HG03378 (cell line): ENCODE measurements at regions not wholly inside any gene's neighbourhood (a gene's known extent, or its start where the extent isn't known, plus 50 kb on each side); places are given as distances from the start of the nearest gene placed in this dataset.

ENCODE experiments used
- ATAC-seq: cut with Tn5 transposase; IDR thresholded peaks from one replicate; pipeline ENCODE4 v1.9.1; 2021; ENCODE audit warnings: mild to moderate bottlenecking, moderate library complexity; ENCODE audit not compliant: unreplicated experiment

DNA sequence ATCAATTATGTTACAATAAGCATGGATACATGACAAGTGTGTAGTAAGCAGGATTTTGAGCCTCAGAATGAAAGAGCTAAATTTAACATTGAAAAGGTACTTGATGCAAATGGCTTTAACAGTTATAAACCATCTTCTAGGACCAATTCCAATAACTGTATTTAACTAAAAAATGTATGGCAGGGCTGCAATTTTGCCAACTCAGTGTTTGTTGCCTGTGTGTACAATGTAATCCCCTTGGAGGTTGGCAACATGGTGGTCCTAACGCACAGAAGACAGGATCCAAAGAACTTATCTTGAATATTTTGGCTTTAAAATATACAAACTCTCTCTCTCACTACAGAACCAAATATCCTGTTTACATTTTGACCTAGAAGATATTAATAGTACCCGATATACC lies 2314.1 kb downstream of the LRRC4C start:
- no peak for ATAC-seq

DNA sequence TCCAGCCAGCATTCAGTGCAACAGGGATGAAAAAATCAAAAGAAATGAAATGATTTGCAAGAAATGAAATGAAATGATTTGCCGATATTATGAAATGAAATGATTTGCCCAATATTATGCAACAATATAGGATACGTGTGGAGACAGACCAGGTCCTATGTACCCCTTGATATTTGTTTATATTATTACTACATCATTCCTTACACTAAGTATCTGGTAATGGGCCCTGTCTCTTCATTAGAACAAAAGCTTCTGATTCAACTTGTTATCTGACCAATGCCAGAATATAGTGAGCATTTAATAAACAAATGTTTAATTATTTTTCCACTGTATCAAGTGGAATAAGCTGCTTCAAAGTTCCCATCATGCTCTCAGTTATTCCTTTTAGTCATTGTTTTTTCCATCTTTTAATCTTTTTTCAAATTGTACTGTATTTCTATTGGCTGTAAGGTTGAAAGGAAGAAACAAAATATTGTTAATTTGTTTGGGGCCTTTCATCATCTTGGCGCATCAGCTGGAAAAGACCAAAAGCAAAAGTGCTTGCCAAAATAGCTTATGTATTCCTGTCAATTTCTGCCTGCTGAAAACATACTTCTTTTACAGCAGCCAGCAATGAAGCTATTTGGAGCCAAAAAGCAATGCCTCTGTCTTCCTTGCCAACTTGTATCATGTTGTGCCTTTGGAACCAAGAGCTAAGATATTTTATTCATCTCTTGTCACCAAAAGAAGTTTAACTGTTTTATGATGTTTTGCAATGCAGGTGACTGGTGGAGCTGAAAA lies 2314.9 kb downstream of the LRRC4C start:
- ATAC-seq = no peak

DNA sequence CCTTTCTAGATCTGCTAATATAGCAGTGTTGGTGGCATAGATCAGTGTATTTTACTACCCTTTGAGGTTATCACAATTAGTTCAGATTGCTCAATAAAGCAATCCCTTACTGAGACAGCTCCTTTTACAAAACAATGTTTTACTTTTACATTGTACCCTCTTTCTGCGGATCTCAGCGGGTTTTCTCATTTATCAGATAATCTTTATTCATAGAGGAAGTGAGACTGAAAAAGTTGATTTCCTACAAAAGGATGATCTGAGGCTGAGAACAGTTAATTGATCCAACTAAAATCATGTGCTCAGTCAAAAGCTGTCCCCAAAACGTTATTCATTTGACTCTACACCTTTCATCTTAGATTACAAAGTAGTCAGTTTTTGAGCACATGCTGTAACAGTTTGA lies 2319.9 kb downstream of the LRRC4C start:
- no peak for ATAC-seq

DNA sequence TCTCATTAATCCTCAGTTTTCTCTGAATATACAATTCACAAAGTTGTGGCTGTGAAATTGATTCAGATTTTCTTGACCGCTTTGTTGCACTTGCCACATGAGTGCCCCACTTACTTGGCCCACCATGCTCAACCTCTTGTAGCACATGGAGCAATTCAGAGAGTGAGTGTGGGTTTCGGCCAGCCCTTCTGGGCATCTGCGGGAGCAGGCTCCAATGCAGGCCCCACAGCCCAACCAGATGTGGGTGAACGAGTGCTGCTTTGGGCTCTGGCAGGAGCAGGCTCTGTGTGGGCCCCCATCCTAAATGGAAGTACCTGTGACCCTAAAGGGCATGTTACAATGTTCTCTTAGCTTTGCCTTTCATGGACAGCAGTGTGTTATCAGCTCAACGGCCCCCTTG lies 2338.6 kb downstream of the LRRC4C start:
- ATAC-seq = no peak

DNA sequence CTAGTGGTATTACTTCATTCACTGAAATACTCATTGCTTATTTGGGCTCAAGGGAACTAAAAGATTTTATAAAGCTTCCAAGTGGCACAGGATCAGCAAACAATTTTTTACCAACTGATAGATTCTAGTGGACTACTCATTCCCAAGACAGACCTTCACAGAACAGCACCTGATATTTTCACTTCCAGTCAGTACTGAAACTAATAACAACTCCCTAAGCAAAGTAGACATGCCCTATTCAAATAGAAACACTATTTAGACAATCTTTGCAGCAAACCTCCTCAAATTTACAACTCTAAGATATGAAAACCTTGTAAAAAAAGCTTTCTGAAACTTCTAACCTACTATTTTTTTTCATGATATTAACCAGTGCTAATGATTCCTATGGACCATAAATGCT lies 2345.8 kb downstream of the LRRC4C start:
- no peak for ATAC-seq

DNA sequence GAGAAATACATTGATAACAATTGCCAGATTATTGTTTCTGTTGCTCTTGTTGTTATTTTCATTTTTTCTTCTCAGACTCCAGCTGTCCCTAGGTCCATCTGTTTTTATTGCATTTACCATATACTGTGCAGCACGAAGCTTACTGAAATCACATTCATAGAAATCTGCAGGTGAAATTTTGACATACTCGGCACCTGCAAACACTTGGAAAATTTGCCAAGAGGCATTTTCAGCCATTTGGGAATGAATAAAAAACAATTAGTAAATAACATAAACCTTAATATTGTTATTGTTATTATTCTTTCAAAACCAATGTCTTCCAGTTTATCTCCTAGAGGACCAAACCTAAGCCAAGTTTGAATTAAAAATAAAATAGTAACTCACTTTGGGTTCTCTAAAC lies 2357.2 kb downstream of the LRRC4C start:
- no peak for ATAC-seq

DNA sequence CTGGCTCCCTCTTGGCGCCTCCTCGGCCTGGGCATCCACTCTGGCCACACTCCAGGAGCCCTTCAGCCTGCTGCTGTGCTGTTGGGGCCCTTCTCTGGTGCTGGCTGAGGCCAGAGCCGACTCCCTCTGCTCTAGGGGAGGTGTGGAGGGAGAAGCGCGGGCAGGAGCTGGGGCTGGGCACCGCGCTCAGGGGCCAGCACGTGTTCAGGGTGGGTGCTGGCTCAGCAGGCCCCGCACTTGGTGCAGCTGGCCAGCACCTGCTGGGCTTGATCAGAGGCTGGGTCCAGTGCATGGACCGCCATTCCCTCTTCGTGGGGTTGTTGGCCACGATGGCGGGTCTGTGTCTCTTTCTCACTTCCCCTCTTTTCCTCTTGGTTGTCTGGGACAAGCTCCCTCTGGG lies 2381.0 kb downstream of the LRRC4C start:
- ATAC-seq = no peak

DNA sequence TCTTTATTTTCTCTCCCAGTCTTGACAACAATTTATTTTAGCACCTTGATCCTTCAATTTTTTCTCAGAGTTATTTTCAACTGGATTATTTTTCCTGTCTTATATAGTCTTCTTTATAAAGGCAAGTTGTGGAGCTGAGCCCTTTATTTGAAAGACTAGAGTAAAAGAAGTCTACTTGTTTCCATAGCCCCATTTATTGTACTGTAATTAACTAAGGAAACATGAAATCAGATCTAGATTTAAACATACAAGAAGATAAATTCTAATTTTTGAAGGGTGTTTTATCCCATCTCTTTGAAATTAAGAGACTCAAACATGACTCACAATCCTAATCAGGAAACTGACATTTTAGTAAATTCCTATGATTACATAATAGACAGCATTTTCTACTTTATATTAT lies 2421.8 kb downstream of the LRRC4C start:
- no peak for ATAC-seq

DNA sequence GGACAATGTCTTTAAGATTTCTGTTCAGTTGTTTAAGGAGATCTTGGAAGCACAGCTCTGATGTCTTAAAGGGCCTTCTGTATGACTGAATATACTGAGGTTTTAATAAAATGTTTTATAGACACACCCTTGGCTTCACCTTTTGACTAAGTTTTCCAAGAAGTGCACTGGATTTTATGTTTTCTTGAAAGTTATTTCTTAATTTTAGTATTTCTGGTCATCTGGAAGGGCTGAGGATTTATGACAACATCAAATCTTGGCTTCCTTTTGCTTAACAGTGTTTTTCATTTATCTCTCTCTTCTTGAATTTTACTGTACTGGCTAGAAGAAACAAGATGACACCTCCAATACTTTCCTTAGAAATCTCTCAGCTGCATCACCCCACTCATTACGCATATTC lies 2423.4 kb downstream of the LRRC4C start:
- no peak for ATAC-seq

DNA sequence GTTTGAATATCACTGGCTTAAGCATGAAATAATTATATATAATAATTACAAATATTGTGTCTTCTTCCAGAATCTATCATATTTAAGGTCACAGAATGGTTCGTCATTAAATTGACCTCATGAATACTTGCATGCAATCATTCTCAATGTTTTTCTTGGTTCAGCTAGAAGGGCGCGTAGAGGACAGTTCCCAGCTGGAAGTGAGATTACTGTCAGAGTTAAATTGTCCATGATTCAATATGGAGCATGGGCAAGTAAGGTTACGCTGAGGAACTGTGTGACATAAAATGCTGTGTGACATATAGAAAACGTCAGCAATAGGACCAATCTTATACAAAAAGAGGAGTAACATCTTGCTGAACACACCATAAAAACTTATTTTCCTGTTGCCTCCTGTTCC lies 2423.5 kb upstream of the RAG2 start:
- no peak for ATAC-seq

DNA sequence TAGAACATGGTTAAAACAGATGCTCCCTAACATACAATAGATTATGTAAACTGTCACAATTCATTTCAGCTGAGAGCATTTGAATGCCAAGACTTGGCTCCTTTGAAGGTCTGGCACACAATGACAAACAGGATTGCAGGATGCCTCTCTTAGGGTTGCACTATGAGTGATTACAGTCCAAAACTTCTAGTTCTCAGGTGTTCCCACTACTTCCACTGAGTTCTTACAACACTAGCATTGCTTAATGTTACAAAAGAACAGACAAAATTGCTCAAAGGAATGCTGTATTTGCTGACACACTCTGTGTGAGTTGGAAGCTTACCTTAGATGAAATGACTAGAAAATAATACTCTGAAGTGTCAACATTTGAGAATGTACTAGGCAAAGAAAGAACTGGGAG lies 2413.8 kb upstream of the RAG2 start:
- ATAC-seq = no peak

DNA sequence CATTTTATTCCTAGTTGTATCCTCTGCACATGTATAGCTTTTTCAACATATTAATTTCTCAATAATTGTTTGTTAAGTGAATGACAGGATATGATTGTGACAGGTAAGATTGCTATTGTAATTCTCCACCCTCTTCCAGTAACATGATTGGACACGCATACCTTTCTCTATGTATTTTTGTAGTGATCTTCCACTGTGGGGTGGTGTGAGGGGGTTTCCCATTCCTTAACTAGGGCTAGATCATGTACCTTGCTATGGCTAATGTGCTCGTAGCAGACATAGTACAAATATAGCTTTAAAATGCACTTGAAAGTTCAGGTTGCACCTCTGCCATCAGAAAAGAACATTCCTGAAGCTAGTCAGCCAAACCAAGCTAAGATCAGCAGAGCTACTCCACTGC lies 2392.8 kb upstream of the RAG2 start:
- ATAC-seq = no peak

DNA sequence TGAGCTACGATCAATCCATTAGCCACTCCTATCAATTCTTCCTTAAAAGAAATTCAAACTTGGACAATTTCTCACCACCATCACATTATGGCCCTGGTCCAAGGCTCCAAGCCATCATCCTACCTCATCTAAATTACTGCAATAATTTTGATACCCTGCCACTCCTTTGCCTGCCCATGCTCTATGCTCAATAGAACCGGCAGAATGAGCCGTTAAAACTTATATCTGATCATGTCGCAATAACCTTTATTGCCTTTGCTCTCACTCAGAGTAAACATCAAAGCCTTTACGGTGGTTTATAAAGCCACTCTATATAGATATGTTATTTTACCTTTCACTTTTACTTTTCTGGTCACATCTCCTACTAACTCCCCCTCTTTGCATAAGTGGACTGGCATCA lies 2392.1 kb upstream of the RAG2 start:
- no peak for ATAC-seq

DNA sequence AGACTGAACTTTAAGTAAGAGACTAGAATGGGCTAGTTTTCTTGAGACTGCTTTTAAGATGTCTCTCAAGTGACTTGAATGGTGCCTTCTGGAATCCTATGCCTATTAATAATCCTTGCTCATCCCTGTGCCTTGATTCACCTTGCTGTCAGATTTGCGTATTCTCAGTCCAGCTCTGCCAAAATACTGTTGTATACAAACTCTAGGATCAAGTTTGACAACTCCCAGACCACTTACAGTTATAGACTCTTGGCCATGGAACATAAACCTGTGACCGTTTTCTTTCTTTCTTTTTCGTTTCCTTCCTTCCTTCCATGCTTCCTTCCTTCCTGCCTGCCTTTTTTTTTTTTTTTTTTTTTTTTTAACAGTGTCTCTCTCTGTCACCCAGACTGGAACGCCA lies 2390.9 kb upstream of the RAG2 start:
- no peak for ATAC-seq

DNA sequence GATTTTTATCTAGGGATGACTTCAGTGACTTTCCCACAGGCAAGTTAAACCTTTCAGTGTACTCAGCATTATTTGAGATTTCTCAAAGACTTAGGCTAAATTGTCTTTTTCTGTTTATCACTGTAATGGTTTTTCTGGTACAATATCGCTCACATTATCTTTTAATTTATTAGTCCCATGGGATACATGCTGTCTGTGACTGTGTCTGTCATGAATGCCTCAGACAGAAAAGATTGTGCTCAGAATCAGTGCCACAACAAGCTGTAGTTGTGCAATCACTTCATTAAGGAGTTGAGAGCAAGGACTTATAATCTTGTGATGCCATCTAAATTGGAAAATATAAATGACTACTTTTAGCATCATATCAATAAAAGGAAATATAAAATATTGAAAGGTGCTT lies 2374.2 kb upstream of the RAG2 start:
- no peak for ATAC-seq

DNA sequence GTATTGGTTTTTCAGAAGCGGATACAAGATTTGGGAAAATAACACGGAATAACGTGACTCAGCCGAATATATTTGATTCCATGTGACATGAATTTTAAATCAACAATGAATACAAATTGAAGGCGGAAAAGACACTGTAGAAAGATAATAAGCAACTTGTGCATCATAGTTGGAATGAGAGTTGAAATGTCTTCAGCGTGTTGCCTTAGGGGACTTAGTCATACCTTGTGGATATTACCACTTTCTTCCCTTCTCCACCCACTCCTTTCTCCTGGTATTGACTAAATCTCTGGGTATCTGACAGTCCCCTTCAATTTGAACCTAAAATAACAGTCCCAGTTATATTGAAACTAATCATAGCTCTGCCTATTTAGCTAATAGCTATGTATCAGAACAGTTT lies 2373.1 kb upstream of the RAG2 start:
- ATAC-seq = no peak

DNA sequence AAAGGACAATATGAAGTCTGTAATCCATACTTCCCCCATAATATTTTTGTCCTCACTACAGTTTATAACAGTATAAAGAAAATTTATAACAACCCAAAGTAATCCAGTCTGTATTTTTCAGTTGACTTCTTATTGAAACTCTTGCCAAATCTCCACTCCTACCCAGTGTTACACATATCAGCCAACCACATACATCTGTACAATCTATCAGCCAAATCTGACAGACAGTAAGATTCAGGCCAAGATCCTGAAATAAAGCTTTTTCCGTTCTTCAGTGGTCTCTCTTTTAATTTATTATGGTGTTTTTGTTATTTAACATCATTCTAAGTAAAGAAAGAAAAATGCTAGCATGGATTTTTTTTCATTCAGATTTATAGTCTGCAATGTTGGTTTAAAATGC lies 2370.9 kb upstream of the RAG2 start:
- ATAC-seq = no peak

DNA sequence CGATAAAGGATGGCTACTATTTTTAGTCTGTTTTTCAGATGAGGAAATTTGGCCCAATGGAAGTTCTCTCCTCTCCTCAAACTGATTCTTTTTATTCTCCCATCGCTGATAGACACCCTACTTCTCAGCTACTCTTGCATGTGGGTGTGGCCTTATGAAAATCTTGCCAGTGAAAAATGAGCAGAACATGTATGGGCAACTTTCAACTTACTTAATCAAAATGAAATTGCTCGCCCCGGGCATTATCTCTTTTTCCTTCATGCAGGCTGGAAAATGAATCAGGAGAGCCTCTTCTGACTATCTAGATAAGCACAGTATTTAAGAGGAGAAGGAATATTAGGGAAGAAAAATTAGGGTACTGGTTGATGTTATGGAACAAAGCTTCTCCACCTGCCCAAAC lies 2354.7 kb upstream of the RAG2 start:
- no peak for ATAC-seq

DNA sequence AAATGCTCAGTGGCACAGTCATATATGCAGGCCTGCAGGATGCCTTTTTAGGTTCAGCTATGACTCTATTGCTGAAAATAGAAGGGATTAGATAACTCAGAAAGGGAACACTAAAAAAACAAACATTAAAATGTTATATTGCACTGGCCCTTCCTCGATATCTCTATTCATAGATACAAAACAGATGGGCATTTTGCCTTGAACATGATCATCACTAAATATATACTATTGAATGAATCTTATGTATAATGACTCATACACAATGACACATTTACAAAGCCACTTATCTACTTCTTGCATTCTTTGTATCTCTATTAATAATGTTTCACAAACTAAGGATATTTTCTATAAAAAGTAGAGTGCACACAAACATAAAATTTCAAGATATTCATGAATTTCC lies 2352.8 kb upstream of the RAG2 start:
- no peak for ATAC-seq

DNA sequence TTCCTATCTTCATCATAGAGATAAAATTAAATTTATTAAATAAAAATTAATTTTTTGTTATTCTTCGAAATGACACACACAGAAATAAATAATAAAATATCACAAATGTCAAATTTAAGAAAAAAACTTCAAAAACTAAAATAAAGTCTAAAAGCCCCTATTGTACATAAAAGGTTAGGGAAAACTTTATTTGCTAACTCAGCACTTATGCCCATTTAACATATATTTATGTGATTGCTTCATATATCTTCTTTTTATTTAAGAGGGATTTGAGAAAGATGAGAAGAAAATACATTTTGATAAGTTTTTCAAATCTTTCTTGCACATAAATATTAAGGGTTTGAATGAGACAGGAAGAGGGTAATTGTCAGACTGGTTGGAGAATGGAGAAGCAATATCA lies 2350.4 kb upstream of the RAG2 start:
- no peak for ATAC-seq

DNA sequence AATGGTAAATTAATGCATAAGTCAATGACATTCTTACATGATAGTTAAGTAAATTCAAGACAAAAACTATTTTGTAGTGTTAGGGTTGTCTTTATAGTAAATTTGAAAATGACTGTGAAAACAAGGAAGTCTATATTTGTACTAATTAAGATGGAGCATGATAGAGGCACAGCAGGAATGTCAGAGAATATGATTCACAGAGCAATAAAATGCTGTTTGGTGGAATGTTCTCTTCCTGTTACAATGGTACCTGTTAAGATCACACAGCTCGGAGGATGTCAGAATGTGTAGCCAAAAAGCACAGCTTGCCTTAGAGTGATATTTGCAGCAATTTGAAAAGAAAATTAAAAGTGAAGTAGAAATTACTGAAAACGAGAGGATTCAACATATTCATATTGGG lies 2339.7 kb upstream of the RAG2 start:
- ATAC-seq = no peak

DNA sequence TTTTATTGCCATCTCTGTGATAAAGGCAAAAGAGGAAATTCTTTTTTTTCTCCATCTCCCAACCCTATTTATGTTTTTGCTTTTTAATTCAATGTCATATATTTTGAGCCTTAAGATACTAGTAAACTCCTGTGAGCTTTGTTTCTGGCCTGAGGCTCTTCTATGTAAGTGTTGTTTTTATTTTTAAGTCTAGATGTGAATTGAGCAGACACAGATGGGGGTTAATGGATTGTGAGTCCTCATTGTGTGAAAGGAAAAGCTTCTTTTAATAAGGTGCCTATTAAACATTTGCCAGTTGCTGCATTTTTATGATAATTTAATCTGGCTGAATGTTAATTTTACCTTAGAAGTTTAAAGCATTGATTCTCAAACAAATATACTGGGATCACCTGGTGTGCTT lies 2337.9 kb upstream of the RAG2 start:
- no peak for ATAC-seq

DNA sequence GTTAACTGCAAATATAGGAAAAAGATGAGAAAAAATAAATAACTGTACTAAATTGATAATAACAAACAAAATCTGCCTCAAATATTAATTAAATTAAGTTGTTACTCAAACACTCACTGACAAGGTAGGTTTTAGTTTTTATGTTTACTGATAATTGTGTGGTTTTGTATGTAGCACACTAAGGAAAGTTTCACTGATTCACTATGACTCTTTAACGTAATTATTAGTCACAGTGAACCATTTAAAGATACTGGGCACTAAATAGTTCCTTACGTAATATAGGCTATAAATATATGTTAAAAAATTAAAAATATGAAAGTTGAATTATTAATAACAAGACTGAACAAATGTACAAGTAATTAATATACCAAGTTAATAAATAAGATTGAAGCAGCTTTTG lies 2330.0 kb upstream of the RAG2 start:
- no peak for ATAC-seq
